Activated CD4-positive, alpha-beta T cell treated with anti-CD3 and anti-CD28 coated beads, Interleukin-2, amount 50 U/mL, for 4 hours (primary cell): ENCODE measurements at regions not wholly inside any gene's neighbourhood (a gene's known extent, or its start where the extent isn't known, plus 50 kb on each side); places are given as distances from the start of the nearest gene placed in this dataset.

Experiments
- DNase-seq, 2 experiments: peaks; one replicate each; pipeline ENCODE4 v3.0.0-alpha.2; 2020

DNA sequence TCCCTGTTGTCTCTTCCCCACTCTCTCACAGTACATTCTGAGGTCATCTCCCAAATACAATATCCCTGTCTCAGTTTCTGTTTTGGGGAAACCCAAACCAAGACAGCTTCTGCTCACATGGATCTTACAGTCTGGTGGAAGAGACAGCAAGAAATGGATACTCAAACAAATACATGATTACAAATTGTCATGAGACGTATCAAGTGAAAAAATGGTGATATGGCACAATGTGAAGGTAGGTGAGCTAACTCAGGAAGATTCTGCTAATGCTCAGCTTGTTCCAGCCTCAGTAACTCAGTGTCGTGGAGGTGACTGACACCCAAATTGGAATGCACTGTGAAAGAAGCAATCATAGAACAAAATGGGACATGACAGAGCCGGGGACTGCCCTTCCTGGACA, 68.3 kb downstream of the CHST1 start:
- no peak for DNase-seq

DNA sequence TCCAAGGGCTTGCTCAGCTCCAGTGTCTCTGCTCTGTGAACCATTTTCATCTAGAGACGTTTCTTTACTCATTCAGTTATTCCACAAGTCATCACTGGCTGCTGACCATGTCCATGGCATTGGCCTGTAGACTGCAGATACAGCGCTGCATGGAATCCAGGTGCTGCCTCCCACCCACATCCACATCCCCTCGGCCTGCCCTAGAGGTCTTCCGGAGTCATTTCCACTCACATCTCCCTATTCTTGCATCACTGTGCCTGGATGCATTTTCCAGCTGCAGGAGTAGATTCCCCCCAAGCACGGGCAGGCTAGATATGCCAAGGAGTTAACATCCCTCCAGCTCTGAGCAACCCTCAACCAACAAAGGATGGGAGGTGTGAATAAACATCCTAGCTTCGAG, 68.9 kb downstream of the CHST1 start:
- DNase-seq: no peak

DNA sequence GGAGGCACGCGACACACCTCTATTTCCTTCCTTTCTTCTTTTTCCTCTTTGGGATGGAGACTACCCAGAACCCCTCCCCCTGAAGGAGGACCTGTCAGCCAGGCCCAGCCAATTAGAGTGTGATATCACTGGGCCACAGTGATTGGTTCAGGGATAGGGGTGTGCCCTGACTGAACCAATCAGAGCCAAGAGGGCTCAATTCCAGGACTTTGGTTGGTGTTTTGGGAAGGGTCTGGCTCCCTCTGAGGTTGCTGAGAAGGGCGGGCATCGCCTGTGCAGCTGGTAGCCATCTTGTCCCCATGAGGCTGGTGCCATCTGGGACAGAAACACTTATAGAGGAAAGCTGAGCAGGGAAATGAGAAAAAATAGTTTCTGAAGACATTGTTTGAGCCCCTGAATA, 71.4 kb downstream of the CHST1 start:
- DNase-seq: no peak

DNA sequence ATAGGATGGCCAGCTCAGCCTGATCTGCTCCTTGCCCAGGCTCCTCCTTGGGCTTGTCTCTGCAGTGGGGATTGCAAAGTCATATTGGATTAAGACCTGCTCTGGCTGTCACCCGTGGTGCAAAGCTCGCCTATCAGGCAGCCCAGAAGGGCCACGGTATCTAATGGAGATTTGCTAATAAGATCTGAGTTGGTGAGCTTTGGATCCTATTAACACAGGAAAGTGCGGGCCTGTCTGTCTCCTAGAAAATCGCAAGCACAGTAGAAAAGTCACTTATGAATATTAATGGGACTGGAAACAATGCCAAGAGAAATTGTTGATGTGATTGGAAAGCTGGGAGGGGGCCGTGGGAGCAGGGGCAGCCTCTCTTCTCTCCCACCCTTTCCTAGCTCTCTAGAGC, 72.8 kb downstream of the CHST1 start:
- no peak for DNase-seq

DNA sequence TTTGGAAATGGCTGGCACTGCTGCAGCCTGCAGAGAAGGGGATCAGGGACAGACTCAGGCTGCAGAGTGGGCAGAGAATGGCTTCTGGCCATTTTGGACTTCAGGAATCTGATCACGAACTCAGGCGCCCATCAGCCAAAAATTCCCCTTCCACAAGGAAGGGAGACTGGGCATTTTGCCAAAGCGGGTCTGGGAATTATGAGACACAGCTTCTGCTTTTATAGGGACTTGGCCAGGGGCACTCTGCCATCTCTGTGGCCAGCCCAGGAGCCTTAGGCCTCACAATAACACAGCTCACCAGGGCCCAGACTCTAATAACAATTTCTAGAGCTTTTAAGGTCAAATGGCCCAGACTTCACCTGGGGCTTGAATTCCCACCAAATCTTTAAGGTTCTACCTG, 74.7 kb downstream of the CHST1 start:
- DNase-seq: no peak

DNA sequence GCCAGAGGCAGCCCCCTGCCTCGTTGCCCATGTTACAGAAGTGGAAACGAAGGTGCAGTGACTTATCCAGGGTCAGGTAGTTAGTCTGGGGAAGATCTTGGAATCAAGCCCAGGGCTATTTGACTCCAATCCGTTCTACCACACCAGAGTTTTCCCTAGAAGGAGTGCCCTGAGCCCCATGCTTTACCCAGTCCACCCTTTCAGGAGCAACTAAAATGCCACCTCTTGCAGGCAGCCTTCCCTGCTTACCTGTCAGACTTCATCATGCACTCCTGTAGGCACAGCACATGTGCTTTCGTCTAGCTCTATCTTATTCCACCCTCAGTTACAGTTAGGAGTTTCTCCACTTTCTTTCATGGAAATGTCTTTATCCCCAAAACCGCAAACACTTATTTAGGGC, 80.2 kb downstream of the CHST1 start:
- no peak for DNase-seq

DNA sequence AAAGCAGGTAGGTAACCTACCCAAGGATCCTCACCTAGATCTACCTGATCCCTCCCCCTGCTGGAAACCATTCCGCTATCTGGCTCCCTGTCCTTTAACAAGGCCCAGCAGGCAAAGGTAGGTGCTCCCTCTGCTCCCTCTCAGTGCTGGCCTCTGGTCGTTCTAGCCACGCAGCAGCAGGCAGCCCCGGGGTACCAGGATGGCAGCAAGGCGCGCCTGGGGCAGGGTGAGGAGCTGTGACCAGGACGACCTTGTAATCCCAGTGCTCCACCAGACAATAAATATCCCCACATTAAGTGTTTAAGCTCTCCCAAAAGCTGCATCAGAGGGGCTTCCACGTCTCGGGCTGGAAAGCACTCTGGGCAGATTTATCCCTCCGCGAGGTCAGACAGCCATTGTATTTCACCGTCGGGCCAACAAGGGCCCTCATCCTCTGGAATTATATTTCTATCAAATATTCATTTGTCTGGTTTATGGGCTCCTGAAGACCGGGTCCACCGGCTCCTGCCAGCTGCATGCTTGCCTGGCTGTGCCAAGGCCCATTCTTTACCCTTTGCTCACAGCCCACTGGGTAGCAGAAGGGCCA, 81.3 kb downstream of the CHST1 start:
- no peak for DNase-seq

DNA sequence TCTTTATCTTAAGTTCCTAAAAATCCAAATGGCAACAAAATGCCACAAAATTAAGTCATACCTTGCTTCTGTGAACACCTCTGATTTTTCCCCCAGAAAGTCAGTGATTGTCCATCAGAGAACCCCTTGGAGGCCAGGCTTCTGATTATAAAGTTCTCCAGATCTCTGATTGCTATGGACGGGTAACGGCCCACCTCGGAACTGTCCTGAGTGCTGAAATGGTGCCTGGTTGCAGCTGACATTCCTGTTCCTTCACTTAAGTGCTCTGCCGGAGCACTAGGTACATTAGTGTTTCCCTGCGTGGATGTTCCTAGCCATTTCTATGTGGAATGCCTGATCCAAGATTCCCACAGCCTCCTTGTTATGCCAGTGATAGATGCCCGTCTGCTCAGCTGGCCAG, 85.0 kb downstream of the CHST1 start:
- DNase-seq: no peak

DNA sequence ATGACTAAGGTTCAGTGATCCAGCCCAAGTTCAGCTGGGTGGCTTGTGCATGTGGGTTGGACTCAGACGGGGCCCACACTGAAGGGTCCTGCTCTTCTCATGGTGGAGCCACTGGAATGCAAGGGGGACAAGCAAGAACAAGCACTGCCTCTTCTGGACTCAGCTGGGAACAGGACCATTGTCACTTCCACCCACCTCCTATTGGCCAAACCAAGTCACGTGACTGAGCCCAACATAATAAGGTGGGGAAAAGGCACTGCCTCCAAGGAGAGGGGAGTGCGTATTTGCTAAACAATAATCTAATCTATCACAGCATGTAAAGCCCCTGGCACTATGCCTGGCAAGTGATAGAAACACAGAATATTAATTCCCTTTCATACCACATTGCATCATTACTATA, 87.1 kb downstream of the CHST1 start:
- DNase-seq: no peak

DNA sequence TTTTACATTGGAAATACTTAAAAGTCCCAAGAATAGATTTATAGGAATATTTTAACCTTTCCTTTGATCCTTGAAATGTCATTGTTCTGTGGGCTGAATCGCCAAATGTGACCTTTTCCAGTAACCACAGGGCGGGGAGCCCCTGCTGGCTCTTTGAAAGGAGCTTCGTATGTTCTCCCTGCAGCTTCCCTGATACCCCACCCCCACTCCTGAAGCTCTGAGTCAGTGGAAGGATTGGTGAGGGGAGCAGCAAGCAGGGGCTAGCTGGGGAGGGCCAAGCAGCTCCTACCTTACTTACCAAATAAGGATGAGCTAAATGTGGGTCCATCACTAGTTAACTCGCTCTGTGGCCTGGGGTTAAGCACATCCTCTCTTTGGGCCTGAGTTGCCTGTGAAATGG, 87.7 kb downstream of the CHST1 start:
- DNase-seq: no peak

DNA sequence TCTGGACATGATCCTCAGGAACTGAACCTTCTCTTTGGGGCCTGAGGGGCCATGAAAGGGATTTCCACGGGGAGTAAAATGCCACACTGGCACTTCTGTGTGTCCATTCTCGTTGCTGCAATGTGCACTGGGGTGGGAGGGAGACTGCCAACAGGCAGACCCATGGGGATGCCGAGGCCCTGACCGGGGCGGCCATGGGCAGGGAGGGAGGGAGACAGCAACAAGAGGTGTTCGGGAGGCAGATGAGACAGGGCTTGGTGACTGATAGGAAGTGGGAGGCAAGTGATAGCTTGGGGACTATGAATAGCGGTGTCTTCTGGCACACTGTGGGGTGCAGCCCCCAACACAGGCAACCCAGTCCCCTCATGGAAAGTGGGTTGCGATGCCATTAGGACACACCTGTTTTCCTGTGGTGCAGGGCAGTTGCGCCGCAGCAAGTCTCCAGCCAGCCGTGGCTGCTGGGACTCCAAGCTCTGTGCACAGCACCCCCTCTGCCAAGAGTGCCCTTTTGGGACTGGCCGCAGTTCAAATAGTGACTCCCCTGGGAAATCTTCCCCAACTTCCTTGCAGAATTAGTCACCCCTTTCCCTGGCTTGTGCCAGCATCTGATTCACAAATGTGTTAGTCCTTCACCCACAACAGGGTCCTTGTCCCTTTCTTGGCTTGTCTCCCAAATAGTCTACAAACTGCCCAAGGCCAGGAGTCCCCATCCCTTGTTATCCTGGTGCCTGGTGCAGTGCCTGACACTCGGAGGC, 88.8 kb downstream of the CHST1 start:
- DNase-seq: no peak

DNA sequence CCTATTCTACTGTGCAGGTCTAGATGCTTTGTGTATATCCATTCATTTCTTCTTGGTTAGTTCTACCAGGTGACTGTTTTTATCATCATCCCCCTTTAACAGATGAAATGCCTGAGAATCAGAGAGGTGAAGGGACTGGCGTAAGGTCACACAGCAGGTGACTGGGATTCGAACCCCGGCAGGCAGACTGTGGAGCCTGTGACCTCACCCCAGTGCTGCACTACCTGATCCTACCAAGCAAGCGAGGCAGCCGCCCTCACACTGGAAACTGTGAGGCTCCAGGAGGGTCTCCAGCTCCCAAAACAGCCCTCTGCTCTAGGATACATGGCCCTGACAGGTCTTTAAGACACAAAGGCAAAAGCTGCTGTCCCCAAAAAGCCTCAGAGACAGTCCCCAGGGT, 91.7 kb downstream of the CHST1 start:
- no peak for DNase-seq

DNA sequence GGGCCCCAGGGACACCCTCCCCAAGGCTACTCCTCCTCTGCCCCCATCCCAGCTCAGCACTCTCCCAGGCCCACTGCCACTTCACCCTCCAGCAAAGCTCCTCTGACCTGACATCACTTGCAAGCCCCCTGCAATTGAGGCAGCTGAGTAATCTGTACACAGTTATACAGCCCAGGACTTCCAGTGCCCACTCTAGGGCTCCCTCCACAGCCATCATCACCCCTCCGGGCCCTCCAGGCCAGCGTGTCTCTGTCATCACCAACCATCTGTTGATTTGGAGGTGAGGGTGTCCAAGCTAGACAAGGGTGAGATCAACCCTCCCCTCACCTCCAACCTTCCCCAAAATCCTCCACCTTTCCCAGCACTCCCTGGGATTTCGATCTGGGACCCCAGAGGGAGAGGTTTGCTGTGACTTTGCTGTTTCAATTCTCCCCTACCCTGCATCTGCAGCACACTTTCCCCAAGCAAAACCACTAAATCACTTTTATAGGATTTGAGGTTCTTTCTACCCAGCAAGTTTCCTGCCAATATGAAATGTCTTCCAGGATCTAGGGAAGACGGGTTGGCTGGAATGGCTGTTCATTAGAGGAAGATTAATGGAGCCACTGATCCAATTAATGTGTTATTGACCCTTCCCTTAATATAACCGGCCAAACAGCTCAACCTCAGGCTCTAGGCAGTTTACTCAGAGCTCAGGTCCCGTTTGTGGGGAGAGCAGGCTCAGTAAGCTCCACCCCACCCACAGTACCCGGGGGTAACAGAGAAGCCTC, 92.9 kb downstream of the CHST1 start:
- no peak for DNase-seq

DNA sequence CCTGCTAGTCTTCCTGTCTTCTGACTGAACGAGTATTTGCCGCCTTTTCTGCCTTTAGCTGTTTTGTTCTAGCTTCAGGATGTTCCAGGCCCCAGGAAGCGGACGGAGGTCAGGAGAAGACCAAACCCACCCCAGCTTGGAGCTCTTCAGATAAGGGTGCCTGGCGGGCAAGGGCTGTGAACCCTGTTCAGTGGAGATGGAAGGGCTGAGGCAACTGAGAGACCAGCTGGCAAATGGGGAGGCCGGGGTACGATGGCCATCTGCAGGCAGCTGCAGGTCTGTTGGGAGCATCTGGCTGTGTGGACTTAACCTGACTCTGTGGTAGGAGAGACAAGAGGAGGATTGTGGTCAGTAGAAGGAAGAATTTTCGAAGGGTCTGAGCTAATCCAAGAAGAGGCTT, 95.6 kb downstream of the CHST1 start:
- DNase-seq: no peak

DNA sequence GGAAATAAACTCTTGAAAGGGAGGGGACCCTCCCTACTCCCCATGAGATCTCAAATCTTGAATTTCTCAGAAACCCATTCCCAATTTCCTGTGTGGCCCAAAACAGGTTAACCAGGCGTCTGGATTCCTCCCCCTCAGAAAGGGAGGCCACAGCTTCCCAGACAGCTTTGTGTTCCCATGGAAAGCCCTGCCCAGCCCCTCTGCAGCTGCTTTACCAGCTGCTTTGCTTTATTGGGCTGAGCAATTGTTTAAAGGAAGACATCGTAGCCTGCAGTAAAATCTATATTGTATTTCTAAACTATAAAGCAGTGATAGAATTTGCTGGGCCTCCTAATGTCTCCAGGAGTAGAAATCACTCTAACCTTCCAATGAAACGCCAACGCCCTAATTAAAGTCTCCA, 97.4 kb downstream of the CHST1 start:
- no peak for DNase-seq

DNA sequence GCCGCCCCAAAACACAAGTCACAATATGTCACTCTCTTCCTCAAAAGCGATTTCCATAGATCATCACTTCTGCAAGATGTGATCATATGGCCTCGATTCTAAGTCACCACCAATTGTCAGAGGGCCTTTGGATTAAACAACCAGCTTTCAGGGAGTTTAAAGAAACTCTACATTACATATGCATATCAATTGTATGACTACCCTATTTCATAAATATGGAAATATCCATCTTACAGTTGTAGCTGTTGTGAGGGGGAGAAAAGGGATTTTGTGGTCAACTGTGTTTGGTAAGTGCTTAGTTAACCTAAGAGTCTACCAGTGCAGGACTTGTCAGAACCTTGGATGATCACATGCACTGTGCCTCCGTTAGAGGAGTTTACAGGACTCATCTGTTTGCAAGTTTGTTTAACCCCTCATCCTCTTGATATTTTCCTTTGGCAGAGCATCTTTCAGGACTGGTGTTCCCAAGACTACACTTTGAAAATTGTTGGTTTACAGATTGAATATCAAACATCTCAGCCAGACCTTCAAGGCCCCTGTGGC, 99.9 kb downstream of the CHST1 start:
- no peak for DNase-seq

DNA sequence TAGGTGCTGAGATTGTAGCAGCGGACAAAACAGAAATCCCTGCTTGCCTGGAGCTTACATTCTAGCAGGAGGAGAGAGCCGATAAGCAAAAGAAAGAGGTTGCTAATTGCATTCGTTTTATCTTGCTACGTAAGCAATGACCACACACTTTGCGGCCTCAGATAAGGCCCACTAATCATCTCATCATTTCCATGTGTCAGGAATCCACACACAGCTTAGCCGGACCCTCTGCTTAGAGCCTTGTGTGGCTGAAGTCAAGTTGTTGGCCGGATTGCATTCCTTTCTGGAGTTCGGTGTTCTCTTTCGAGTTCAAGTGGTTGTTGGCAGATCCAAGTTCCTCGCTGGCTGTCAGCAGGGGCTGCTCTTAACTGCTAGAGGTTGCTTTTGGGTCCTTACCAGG, 101.6 kb downstream of the CHST1 start:
- DNase-seq: no peak

DNA sequence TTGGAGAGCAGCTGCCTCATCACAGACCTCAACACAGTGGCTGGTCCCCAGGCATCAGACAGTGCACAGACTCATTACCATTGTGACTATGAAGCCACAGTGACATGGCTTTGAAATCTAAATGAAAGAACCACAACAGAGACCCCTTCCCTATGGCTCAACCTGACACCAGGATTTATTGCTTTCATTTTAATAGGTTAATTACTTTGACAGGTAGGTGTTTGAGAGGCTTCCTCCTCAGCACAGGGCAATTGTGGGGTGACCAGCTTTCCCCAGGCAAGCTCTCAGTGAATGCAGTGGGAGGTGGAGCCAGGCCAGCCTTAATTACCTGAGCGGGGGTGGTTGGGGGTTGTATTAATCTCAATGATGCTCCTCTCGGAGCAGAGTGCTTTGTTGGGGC, 102.3 kb downstream of the CHST1 start:
- no peak for DNase-seq

DNA sequence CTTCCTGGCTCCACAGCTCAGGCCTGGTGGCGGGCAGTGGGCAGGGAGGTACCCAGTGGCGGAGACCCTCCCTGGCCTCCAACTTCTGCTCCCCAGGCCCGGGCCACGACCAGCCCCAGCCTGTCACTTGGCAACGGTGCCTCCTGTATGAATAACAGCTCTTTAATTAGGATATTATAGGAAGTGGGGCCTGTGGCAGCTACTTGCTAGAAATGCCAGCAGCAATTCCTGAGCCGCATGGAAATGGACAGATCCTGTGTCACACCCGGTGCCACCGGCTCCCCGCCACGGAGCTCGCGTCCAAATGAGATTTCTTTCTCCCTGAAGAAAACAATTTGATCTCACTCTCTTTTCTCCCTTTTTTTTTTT, 104.5 kb downstream of the CHST1 start:
- DNase-seq: no peak

DNA sequence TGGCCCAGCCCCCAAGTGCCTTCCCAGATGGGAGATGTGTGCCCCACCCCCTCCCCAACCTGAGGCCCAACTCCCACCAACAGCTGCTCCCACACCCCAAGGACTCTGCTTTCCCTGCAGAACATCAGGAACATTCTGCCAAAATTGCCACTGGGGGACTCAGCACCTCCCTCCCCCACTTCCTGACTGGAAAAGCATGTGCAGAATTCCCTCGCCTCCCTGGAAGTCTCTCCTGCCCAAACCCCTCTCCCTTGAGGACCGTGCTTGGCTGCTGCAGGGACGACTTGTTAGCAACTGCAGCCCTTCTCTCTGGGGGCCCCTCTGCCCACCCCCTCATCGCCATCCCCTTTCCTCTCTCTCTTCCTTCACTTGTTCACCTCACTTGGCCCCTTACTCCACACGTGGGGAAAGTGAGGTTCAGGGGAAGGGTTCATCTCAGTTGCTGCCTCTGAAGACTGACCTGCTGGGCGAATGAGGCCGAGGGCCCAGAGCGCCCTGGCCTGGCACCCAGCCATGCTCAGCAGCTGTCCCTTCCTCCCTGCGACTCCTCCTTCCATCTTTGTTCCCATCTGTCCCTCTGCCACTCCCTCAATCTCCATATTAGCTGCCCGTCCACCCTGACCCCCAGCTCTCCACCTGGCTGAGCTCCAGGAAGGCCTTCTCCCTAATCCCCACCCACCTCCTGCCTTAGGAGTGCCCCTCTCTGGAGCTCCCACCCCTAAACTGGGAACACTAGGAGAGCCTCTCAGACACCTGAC, 105.1 kb downstream of the CHST1 start:
- no peak for DNase-seq

DNA sequence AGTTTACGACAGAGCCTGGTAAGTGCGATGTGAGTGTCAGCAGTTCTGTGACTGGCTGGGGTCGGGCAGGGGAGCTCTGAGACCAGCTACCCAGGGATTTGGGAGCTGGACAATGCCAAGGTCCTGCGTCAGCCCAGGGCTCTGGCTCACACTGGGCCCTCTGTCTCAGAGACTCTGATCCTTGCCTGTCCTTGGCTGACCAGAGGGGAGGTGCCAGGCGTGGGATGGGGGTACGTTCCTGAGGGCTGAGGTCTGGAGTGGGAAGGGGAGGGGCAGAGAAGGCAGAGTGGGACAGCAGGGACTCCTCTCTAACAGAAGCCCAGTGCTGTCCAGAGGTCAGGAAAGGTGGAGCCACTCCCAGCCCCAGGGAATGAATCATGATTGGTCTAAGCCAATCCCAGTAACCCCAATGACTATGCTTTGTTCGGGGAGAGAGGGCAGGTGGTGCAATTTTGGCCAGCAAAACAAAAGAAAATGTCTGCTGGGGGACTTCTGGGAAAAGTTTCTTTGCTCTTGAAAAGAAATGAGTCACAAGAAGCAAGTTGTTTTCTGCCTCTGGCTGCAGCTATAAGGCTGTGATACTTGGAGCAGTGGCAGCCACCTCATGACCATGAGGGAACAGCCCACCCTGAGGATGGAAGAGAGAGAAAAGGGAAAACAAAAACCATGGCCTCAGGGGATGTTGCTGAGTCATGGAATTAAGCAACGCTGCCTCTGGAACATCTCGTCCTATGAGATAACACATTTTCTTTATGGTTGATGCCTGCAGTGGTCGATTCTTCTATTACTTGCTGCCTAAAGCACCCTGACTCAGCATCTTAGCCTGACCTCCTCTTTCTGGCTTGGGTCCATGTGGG, 108.3 kb downstream of the CHST1 start:
- no peak for DNase-seq

DNA sequence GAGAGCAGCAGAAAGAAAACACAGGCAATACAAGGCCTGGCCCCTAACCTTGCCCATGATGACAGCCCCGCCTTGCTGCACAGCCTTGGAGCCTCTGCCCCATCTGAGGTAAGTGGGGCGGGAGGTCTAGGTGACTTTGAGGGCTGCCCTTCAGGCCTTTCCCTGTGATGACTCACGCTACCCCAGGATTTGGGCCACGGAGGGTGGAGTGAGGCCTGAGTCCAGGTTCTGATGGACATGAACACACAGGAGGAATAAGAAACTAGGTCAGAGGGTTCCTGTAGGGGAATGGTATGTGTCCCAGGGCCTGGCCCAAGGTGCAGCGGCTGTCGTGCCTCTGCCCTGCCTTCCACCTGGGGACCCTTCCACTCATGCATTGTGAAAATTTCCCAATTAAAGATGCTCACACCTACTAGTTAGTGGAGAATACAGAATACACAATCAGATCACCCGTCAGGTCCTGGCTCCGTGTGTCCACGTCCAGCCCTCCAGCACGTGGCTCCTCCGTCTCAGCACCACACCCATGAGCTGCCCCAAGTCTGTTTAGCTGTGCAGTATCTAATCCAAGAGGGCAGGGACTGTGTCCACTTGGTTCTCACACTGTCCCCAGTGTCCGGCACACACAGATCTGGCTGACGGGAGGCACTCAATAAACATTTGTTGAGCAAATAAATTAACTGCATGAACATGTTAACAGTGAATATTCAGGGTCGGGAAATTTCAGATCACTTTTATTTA, 111.0 kb downstream of the CHST1 start:
- DNase-seq: no peak
